ENCODE measurements at regions not wholly inside any gene's neighbourhood (a gene's known extent, or its start where the extent isn't known, plus 50 kb on each side); places are given as distances from the start of the nearest gene placed in this dataset.
A peak's percentile ranks its signal among the peaks of the same experiment; 100 is the strongest.

DNA sequence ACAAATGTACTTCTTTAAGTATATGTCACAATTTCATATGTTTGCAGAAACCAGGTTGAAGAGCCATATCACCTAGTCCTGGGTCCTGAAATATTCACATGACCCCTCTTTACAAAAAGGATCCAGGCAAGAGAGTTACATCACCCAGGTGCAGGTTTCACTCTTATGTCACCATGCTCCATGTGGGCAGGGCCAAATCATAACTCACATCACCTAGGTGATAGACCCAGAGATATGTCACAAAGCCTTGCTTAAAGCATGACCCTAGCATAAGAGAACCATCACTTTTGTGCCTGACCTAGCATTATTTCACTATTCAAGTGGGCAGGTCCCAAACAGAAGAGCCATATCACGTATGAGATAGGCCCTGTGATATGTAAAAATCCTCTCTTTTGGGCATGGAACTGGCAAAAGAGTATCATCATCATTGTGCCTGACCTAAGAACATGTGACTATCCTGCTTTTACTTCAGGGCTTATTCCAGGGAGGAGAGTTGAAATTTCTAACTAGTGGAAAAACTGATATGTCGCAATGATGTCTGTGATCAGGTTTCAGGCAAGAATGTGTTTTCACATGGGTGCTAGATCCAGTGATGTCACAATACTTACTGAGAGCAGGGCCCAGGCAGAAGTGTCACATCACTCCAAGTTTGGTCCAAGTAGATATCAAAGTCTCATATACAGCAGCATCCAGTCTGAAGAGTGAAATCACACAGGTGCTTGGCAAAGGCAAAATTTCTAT lies 909.9 kb upstream of the AMELY start:
- DNase-seq (ENCODE audit: low read depth) = peak; percentile 32
- no peak overlapping the region for H3K4me3 ChIP-seq (ENCODE audit: low read depth, low read length)
- TF ChIP-seq, protein P1, sequence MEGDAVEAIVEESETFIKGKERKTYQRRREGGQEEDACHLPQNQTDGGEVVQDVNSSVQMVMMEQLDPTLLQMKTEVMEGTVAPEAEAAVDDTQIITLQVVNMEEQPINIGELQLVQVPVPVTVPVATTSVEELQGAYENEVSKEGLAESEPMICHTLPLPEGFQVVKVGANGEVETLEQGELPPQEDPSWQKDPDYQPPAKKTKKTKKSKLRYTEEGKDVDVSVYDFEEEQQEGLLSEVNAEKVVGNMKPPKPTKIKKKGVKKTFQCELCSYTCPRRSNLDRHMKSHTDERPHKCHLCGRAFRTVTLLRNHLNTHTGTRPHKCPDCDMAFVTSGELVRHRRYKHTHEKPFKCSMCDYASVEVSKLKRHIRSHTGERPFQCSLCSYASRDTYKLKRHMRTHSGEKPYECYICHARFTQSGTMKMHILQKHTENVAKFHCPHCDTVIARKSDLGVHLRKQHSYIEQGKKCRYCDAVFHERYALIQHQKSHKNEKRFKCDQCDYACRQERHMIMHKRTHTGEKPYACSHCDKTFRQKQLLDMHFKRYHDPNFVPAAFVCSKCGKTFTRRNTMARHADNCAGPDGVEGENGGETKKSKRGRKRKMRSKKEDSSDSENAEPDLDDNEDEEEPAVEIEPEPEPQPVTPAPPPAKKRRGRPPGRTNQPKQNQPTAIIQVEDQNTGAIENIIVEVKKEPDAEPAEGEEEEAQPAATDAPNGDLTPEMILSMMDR (conservative IDR thresholded peaks at IDR 0.05; ENCODE audit: low read depth, low read length) = no peak

- H3K4me3 ChIP-seq (ENCODE audit: low read depth, low read length) = no peak overlapping the region
- no peak for DNase-seq (ENCODE audit: low read depth)
- TF ChIP-seq, protein P1 (conservative IDR thresholded peaks at IDR 0.05; ENCODE audit: low read depth, low read length) = peak; percentile 48
These were observed 907.4 kb upstream of the AMELY start for GRCh38 chrY:7818924-7819323.

GRCh38 chrY:7816567-7816966 lies 905.0 kb upstream of the AMELY start:
- H3K4me3 ChIP-seq (ENCODE audit: low read depth, low read length) = no peak overlapping the region
- TF ChIP-seq, protein P1 (conservative IDR thresholded peaks at IDR 0.05; ENCODE audit: low read depth, low read length) = no peak
- no peak for DNase-seq (ENCODE audit: low read depth)

DNA sequence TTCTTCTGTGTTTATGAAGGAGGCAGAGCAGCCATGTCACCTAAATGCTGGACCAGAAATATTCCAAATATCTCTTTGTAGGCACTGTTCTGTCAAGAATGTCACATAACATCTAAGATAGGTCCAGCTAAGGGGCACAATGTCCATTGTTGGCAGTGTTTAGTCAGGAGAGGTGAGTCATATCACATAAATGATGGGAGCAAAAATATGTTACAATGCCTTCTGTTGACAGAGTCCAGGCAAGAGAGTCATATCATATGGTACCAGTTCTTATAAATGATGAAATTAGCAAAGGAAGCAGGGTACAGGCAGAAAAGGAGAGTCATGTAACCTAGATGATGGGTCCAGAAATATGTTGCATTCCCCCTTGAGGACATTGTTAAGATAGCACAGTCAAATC lies 904.4 kb upstream of the AMELY start:
- TF ChIP-seq, protein P1 (conservative IDR thresholded peaks at IDR 0.05; ENCODE audit: low read depth, low read length) = no peak
- H3K4me3 ChIP-seq (ENCODE audit: low read depth, low read length) = no peak overlapping the region
- no peak for DNase-seq (ENCODE audit: low read depth)

DNA sequence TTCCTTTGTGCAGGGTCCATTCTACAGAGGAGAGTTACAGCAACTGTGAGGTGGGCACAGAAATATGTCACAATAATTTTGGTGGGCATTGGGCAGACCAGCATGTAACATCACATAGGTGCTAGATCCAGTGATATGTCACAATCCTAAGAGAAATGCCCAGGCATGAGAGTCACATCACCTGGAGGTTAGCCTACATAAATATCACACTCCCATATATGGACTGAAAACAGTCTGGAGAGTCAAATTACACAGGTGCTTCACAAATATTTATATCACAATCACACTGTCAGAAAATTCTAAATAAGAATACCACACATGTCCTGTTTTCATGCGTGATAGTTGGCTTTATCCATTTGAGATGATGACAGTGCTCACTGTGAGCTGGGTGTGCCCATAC lies 903.7 kb upstream of the AMELY start:
- TF ChIP-seq, protein P1 (conservative IDR thresholded peaks at IDR 0.05; ENCODE audit: low read depth, low read length) = no peak
- no peak for DNase-seq (ENCODE audit: low read depth)
- no peak overlapping the region for H3K4me3 ChIP-seq (ENCODE audit: low read depth, low read length)

DNA sequence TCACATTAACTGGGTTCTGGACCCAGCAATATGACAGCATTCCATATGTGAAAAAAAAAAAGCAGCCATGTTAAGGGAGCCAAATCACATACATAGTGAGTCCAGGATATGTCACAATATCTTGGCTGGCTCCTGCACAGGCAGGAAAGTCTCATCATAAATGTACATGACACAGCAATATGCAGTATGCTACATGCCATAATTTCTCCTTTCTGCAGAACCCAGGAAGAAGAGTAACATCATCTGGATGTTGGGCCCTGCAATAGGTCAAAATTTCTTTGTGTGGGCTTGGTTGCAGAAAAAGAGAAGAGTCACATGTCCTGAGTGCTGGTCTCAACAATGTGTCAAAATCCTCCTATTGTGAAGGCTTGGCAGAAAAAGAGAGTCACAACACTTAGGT lies 902.8 kb upstream of the AMELY start:
- TF ChIP-seq, protein P1 (conservative IDR thresholded peaks at IDR 0.05; ENCODE audit: low read depth, low read length) = no peak
- no peak for DNase-seq (ENCODE audit: low read depth)
- no peak overlapping the region for H3K4me3 ChIP-seq (ENCODE audit: low read depth, low read length)

- TF ChIP-seq, protein P1 (conservative IDR thresholded peaks at IDR 0.05; ENCODE audit: low read depth, low read length) = no peak
- H3K4me3 ChIP-seq (ENCODE audit: low read depth, low read length) = no peak overlapping the region
- no peak for DNase-seq (ENCODE audit: low read depth)
These were observed 898.8 kb upstream of the AMELY start for GRCh38 chrY:7810359-7810758.

Data from epithelial cell of proximal tubule (primary cell).